C4-2B (cell line): ENCODE measurements at regions not wholly inside any gene's neighbourhood (a gene's known extent, or its start where the extent isn't known, plus 50 kb on each side); places are given as distances from the start of the nearest gene placed in this dataset.
"Not testable (repeated sequence)": the region's sequence is repeated elsewhere in the genome, so short reads cannot be mapped to it uniquely, and the experiment has no call there.

Experiments used
- ZFX ChIP-seq: fragments of 450-650 bp; IDR thresholded peaks from 2 replicates; pipeline ENCODE4 v1.6.1; 2017
- TF ChIP-seq, protein P1 (sequence below): fragments of 450-650 bp; conservative IDR thresholded peaks from 2 replicates; pipeline ENCODE4 v1.5.1; 2017; ENCODE audit warnings: mild to moderate bottlenecking

DNA sequence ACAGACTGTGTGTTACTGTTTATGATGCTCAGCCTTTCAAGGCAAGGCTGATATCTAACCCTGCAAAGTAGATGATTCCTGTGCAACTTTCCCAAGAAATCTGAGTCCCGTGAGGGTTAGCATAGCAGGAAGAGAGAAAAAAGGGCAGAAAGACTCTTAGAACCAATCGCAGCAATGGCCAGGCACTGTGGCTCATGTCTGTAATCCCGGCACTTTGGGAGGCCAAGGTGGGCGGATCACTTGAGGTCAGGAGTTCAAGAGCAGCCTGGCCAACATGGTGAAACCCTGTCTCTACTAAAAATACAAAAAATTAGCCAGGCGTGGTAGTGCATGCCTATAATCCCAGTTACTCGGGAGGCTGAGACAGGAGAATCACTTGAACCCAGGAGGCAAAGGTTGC lies 124.3 kb upstream of the CDH5 start:
- TF ChIP-seq, protein P1, sequence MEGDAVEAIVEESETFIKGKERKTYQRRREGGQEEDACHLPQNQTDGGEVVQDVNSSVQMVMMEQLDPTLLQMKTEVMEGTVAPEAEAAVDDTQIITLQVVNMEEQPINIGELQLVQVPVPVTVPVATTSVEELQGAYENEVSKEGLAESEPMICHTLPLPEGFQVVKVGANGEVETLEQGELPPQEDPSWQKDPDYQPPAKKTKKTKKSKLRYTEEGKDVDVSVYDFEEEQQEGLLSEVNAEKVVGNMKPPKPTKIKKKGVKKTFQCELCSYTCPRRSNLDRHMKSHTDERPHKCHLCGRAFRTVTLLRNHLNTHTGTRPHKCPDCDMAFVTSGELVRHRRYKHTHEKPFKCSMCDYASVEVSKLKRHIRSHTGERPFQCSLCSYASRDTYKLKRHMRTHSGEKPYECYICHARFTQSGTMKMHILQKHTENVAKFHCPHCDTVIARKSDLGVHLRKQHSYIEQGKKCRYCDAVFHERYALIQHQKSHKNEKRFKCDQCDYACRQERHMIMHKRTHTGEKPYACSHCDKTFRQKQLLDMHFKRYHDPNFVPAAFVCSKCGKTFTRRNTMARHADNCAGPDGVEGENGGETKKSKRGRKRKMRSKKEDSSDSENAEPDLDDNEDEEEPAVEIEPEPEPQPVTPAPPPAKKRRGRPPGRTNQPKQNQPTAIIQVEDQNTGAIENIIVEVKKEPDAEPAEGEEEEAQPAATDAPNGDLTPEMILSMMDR = not testable (repeated sequence)
- not testable (repeated sequence) for TF ChIP-seq ZFX
